Stimulated activated CD4-positive, alpha-beta T cell treated with anti-CD3 and anti-CD28 coated beads, Interleukin-15, amount 100 ng/mL, for 48 hours (primary cell): ENCODE measurements at regions not wholly inside any gene's neighbourhood (a gene's known extent, or its start where the extent isn't known, plus 50 kb on each side); places are given as distances from the start of the nearest gene placed in this dataset.

Experiments
- DNase-seq, 2 donors: peaks; one replicate each; pipeline ENCODE4 v3.0.0-alpha.2; 2020; ENCODE audit warnings: low read depth in 2 of 2

DNA sequence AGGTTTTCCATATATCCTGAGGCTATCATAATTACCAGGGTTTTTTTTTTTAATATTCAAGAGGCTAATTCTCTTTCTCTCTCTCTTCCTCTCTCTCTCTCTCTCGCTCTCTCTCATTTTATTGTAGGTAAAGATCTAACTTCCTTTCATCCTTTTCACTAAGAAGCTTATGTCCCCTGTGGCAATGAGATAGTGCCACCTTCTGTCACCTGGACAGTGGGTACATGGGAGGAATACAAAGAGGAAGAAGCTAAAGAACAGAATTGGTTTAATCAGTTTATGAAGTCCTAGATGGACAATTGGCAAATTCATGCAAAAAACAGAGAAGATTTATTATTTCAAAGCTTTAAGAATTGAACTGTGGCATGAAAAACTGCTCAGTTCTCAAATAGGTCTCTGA lies 1582.3 kb upstream of the TMEFF2 start:
- no peak for DNase-seq

DNA sequence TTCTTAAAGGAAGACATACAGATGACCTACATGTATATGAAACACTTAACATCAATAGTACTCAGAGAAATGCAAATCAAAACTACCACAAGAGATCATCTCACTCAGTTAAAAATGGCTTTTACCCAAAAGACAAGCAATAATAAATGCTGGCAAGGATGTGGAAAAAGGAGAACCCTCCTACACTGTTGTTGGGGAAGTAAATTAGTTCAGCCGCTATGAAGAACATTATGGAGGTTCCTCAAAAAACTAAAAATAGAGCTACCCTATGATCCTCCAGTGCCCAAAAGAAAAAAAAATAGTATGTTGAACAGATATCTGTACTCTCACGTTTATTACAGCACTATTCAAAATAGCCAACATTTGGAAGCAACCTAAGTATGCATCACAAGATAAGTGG lies 1579.4 kb upstream of the TMEFF2 start:
- no peak for DNase-seq

DNA sequence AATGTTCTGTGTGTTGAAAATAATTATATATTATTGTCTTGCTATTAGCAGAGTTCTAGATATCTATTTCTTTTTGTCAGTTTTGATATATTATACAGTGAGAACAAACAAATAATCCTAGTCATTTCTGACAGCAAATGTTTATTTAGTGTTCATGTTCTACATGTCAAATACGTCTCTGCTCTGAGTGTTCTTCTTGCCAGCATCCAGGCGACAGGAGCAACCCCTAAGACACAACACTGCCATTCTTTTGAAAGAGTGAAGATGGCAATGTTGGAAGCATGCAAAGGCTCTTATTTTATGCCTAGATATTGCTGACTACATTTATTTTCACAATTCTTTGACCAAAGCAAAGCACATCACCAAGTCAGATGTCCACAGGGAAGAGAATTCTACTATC lies 1556.6 kb upstream of the TMEFF2 start:
- DNase-seq = no peak

DNA sequence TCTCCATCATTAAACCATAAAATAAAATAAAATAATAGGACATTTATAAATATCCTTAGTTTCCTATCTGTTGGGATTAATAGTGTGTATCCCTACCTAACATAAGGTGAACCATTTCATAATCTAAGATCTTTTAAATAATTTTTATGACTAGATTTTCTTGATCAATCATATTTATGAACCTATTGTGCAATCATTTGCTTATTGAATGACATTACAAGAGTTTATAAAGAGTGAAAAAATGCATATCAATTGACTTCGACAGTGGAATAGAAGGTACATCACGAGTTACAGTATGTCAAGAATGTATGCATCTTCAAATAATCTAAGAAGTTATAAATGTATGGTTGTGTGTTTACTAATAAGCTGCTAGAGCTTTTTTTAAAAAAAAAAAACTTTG lies 1554.8 kb upstream of the TMEFF2 start:
- DNase-seq = no peak

DNA sequence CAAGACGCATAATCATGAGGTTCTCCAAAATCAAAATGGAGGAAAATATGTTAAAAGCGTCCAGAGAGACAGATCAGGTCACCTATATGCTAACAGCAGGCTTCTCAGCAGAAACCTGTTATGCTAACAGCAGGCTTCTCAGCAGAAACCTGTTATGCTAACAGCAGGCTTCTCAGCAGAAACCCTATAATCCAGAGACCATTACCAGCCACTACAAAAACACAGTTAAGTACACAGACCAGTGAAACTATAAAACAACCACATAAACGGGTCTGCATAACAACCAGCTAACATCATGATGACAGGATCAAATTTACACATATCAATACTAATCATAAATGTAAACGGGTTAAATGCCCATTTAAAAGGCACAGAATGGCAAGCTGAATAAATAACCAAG lies 1548.4 kb upstream of the TMEFF2 start:
- DNase-seq = no peak

DNA sequence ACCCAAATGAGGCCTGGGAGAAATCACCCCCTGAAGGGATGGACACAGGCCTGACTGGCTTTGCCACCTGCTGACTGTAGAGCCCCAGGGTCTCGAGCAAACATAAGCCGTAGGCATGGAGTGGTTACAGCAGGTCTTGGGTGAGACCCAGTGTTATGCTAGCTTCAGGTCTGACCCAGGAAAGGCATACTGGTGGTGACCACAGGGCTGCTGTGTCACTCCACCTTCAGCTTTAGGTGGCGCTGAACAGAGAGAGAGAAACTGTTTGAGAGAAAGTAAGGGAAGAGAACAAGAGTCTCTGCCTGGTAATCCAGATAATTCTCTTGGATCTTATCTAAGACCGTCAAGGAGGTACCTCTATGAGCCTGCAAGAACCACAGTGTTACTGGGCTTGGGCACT lies 1544.2 kb upstream of the TMEFF2 start:
- no peak for DNase-seq

DNA sequence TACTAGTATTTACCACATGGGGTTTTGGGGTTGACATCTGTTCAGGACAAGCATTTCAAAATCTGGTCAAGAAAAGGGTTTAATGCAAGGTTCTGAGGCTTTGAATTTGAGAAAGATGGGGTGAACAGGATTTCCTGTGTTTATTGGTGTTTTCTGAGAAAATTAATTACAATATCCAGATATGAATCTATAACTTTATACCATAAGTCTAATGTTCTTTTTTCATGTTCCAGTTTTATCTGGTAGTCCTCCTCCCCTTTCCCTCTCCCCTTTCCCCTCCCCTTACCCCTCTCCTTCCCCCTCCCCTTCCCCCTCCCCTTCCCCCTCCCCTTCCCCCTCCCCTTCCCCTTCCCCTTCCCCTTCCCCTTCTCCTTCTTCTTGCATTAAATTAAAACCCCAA lies 1518.2 kb upstream of the TMEFF2 start:
- no peak for DNase-seq

DNA sequence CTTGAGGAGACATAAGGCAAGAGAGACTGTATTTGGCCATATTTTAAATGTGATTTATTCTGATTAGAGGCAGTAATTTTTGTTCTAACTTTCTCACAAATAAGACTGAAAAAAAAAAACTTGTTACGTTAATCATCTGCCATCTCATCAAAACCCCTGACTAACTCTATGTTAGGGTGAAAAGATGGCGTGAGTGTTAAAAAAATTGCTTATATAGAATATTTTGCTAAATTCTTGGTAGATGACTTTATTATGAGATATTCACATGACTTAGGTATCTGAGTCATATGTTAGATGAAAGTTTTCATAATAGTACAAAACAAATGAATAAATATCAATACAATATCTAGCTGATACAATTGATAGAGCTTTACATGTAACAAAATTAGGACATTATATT lies 1508.7 kb upstream of the TMEFF2 start:
- no peak for DNase-seq

DNA sequence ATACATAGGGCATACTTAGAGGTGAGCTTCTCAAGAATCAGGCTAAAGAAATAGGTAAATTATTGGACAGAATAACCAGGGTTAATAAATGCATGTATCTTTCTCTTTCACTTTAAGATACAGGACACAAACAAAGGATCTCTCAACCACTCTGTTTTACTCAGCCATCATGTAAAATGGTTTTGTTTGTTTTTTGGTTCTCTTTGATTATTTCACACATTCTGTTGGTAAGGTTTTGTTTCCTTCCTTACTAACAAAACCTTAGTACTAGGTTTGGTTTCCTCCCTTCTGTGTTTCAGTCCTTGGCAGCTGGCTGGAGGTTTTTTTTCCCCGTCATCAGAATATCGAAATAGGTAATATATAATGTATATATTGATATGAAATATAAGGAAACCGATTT lies 1506.8 kb upstream of the TMEFF2 start:
- DNase-seq = no peak

DNA sequence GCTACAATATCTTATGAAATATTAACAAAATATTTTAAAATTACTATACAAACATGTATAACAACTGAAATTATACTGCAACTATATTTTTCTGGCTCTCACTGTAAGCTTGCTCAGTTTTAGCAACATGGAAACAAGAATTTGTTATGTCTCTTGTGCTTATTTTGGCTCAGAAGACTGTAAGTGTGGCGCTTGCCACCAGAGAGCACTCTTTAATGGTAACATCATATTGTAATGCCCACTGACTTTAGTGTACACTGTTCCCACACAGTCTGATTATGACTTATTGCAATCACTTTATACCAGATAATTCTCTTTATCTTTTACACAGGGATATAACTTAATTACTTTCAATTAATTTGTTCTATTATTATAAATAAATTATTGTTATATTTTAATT lies 1500.6 kb upstream of the TMEFF2 start:
- DNase-seq = no peak

DNA sequence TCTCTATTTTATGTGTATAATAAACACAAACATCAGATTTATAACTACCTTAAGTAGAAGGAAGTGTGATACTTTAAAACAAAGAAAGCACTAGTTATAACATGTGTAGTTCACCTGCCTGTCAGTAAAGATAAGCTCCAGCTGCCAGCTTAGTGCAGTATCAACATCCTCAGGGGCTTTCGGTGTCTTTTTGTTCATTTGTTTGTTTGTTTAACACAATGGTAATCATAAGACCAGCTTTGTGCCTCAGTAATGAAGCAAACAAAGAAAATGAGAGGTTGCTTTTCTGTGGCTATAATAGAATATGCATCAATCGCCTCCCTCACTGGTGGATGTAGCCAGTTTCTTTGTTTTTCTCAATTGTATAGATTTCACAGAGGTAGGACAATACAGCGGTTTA lies 1499.0 kb upstream of the TMEFF2 start:
- no peak for DNase-seq

DNA sequence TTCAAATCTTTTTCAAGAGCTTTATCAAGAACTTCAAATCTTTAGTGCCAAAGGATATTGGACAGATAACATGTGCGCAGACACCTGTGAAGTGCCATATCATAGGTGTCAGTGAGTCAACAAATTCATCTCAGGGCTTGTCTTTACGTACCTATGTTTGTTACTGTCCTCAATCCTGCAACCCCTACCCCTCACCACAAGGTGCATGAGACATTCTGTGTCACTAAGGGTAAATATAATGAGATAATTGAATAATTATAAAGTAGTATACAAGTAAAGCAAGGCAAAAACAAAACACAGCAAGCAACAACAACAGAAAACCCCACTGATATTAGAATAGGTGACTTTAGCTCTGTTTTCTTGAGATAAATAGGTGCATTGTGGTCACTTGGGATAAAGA lies 1495.8 kb upstream of the TMEFF2 start:
- no peak for DNase-seq

DNA sequence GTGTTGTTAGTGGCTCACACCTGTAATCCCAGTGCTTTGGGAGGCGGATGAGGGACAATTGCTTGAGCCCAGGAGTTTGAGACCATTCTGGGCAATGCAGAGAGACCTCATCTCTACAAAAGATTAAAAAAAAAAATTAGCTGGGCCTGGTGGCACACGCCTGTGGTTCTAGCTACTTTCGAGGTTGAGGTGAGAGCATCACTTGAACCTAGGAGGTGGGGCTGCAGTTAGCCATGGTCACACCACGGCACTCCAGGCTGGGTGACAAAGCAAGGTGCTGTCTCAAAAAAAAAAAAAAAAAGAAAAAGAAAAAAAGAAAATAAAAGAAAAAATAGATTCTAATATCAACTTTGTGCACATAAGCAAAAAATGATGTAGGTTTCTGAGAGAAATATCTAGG lies 1492.5 kb upstream of the TMEFF2 start:
- DNase-seq = no peak

DNA sequence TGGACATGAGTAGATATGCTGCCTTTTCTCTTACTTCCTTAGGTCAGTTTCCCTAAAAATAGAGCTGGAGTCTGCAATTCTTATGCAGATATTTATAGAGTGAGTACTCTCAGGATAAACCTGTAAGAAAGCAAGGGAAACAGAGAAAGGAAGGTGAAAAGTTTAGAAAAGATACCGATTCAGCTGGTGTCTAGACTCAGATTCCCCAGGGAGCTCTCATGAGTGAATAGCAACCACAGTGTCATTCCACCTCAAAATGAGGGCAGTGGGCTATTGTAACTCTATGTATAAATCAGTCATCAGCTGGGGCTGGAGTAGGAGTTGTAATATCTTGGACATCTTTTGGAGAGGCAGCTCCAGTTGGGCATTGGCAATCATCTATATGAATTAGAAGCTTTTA lies 1485.1 kb upstream of the TMEFF2 start:
- no peak for DNase-seq

DNA sequence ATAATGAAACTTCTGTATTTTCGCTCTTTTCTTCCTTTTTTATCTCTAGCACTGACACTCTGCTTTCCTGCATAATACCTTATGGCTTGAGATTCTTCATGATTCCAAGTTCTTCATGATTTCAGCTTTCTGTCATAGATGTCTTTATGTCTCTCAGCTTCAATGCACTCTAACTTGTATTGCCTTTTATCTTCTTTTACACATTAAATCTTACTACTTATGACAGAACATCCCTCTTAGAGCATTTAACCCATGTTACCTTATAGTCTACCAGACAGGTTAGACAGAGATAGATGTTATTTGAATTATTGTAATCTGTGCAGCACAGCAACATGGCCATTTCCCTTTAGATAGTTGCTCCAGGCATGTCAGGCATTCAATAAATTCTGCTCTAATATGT lies 1475.7 kb upstream of the TMEFF2 start:
- DNase-seq = no peak

DNA sequence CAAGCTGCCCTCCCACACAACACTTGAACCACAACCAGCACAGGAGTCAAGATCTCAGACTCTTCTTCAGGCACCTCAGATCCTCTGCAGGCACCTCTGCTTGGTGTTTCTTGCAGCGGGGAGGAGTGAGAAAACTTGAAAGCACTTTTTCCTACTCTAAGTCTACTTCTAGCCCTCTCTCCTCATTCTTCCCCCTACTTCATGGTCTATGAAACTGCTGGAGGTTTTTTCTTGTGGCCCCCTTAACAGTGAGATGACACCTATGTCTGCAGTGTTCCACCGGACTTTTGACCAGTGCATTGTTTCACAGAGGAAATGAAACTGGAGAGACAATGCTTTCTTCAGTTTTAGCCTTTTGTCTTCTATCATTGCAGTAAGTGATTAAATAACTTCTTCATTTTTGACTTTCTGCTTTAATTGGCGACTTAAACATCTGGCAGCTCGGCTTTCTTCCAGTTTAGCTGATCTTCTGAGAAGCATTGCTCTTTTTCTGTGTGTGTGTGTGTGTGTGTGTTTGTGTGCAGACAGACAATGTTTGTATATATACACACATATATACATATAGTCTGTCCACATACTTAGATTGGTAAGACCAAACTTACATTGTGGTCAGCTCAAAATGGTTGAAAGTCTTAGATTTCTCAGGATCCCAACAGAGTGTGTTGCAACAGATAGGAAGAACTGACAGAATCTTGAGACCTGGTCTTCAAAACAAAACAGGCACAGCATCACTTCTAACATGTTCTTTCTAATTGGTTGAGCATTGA lies 1474.0 kb upstream of the TMEFF2 start:
- DNase-seq = no peak

DNA sequence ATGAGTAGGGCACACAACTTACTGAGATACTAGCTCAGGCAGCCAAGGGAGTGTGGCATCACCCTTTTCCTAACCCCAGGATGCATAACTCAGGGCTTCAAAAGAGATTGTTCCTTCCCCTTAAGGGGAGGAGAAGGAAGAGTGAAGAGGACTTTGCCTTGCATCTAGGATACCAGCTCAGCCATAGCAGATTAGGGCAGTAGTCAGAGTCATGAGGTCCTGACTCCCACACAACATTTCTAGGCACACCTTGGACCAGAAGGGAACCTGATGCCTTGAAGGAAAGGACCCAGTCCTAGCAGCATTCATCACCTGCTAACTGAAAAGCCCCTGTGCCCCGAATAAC lies 1433.2 kb upstream of the TMEFF2 start:
- no peak for DNase-seq

DNA sequence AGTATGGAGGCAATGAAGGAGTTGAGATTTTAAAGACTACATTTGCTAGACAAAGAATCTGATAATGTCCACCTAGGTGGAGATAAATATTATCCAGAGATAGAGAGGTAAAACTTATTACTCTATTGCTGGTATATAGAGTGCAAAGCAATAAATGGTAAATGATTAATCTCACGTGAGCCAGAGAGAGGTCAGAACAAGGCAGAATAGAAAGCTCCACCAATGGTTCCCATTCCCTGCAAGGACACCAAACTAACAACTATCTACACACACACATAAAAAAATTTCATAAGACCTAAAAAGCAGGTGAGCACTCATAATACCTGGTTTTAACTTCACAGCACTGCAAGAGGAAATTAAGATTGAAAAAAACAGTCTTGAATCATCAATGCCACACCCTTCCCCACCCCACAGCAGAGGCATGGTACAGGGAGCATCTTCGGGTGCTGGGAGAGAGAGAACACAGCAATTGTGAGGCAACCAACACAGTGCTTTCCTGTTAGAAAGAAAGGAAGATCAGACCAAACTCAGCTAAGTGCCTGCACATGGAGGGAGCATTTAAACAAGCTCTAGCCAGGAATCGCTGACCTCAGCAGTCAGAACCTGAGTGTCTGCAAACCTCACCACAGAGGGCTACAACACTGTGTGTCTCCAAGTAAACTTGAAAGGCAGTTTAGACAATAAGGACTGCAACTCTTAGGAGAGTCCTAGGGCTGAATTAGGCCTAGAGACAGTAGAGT lies 1432.6 kb upstream of the TMEFF2 start:
- no peak for DNase-seq

DNA sequence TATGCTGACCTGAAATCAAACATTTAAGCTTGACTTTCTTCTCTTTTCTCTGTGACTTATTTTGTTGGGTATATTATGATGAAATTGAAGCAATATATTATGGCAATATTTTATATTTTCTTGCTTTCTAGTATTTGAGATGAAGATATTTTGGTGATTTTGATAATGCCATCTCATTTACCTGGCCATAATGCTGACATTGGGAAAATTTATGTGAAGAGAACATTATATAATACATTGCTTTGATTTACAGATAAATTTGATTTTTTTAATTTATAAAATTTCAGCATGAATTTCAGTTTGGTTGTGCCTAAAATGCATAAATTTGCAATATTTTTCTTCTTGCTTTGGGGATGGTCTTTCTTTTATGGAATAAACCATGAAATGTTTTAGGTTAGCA lies 1413.7 kb upstream of the TMEFF2 start:
- DNase-seq = no peak

DNA sequence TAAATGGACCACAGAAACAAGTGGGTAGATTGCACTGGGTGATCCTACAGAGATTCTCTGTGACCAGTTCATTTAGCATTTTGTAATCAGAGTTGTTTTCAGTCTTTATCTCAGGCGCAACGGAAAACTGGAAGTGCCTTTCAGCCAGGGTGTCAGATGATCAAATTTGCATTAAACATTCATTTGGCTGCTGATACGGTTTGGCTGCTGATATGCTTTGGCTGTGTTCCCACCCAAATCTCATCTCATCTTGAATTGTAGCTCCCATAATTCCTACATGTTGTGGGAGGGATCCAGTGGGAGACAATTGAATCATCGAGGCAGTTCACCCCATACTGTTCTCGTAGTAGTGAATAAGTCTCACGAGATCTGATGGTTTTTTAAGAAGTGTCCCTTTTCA lies 1396.1 kb upstream of the TMEFF2 start:
- no peak for DNase-seq

DNA sequence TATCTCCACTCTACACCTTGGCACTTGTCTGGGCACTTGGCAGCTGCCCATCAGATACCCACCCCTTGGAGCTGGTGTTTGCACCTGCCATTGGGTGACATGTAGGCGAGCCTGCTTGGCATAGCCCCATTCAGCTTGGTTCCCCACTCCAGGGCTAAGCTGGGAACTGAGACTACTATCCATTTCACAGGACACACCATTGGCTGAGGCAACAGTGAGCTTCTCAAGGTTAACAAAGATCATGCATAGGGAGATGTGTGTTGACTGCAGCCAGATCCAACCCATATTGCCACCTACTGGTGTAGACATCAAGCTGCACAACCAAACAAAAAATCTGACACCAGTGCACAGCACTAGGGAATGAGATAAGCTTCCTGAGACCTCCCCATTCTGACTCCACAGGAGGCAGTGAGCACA lies 1389.8 kb upstream of the TMEFF2 start:
- DNase-seq = no peak

DNA sequence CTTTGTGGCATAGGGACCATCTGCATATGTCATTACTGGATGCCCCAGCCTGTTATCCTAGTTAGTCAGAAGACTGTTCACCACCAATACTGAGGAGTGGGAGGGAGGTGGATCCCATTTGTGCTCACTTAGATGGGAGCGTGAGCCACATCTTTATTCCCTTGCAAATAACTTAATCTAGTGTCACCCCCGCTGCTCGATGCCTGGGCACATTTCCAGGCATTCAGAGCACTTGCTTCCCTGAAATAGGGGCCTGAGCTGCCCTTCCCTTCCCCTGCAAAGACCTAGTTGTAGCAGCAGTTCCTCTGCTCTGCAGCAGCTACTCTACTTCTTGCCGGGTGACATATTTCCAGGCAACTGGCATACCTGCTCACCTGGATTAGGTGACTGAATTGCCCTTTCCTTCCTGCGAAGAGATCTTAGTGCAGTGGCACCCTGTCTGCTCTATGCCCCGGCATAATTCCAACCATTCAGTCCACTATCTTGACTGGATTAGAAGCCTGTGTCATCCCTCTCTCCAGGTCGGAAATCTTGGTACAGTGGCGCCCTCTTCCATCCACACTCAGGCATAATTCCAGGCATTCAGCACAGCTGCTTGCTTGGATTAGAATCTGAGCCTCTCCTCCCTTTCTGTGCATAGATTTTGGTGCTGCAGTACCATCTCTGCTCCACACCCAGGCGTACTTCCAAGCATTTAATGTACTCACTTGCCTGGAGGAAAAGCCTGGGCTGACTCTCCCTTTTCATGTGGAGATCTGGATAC lies 1389.1 kb upstream of the TMEFF2 start:
- DNase-seq = no peak

DNA sequence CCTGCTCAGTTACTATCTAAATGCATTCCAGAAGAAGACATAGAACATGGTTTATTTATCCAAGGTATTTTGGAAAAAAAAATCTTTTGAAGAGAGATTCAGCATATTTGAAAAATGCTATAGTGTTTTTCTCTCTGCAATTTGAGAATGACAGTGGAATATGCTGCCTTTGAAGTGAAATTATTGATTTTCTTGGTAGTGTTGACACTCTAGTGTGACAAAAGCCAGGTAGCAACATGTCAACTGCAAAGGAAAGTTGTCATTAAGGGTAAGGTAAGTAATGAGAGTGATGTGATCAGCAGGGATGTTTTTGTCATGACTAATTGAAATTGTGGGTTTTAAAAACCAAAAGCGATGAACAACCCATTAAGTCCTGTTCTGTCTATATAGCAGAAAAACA lies 1387.1 kb upstream of the TMEFF2 start:
- DNase-seq = no peak
